Panc1 (cell line): ENCODE measurements at regions not wholly inside any gene's neighbourhood (a gene's known extent, or its start where the extent isn't known, plus 50 kb on each side); places are given as distances from the start of the nearest gene placed in this dataset.

Source experiments
- ATAC-seq: fragments of 200-7000 bp; cut with Tn5 transposase; 2 replicates; pipeline ENCODE4 v1.9.1; 2020; ENCODE audit warnings: mild to moderate bottlenecking, moderate library complexity
- BruUV-seq: library from RNA; stranded (reverse); fragments of 400-500 nt; replicated peaks from 2 replicates; lab custom pipeline; 2021; lab: Mats Ljungman, UMichigan
- CTCF ChIA-PET: fragments of 300-600 bp; sonication (Branson Sonifier 250); formaldehyde crosslinking; loops from one replicate; lab custom pipeline; 2022; ENCODE audit warnings: antibody characterized with exemption; lab: Charles Lee
- POLR2A ChIA-PET: fragments of 300-600 bp; sonication (Branson Sonifier 250); formaldehyde crosslinking; loops from one replicate; lab custom pipeline; 2022; ENCODE audit warnings: antibody characterized with exemption; lab: Charles Lee
- DNase-seq: peaks from one replicate; pipeline ENCODE4 v3.0.0-alpha.2; 2010; ENCODE audit warnings: low read depth, low spot score
- H3K27ac ChIP-seq: 2 replicates; pipeline ENCODE4 v1.5.1; 2011; ENCODE audit warnings: mild to moderate bottlenecking, low read length, inconsistent platforms
- H3K27me3 ChIP-seq: fragments of 200-500 bp; sonication (Bioruptor generic); 2 replicates; pipeline ENCODE4 v1.6.0; 2014; ENCODE audit warnings: low read length, inconsistent platforms; ENCODE audit not compliant: control insufficient read depth, insufficient read depth
- H3K36me3 ChIP-seq: fragments of 200-500 bp; sonication (Bioruptor generic); 2 replicates; pipeline ENCODE4 v1.5.1; 2014; ENCODE audit warnings: inconsistent platforms, mild to moderate bottlenecking, low read length, moderate library complexity; ENCODE audit not compliant: control insufficient read depth, insufficient read depth
- H3K4me1 ChIP-seq: 2 replicates; pipeline ENCODE4 v1.5.1; 2011; ENCODE audit warnings: inconsistent platforms, mild to moderate bottlenecking, low read length, moderate library complexity; ENCODE audit not compliant: control insufficient read depth, insufficient read depth
- H3K4me3 ChIP-seq, 2 experiments: 2 replicates each; pipeline ENCODE4 v1.5.1; 2011 to 2012; ENCODE audit warnings: low read depth in 2 of 2, low read length in 2 of 2, mild to moderate bottlenecking in 2 of 2, inconsistent platforms in 1 of 2, moderate library complexity in 1 of 2
- H3K9me3 ChIP-seq: fragments of 200-500 bp; sonication (Bioruptor generic); 2 replicates; pipeline ENCODE4 v1.5.1; 2014; ENCODE audit warnings: low read depth, mild to moderate bottlenecking, inconsistent platforms, low read length, moderate library complexity; ENCODE audit not compliant: control insufficient read depth, insufficient read depth
- CTCF ChIP-seq: fragments of 450-650 bp; IDR thresholded peaks from 2 replicates; pipeline ENCODE4 v1.5.1; 2017; ENCODE audit warnings: mild to moderate bottlenecking
- POLR2AphosphoS5 ChIP-seq: IDR thresholded peaks from 2 replicates; pipeline ENCODE4 v1.6.1; 2012; ENCODE audit warnings: mild to moderate bottlenecking, low read depth, low read length, moderate library complexity
- REST ChIP-seq, 2 experiments: IDR thresholded peaks; 2 replicates each; pipeline ENCODE4 v1.6.1; 2011 to 2012; ENCODE audit warnings: low read depth in 2 of 2, control low read depth in 1 of 2, low read length in 1 of 2, mild to moderate bottlenecking in 1 of 2, moderate library complexity in 1 of 2; ENCODE audit not compliant: insufficient read depth in 1 of 2
- SIN3A ChIP-seq: IDR thresholded peaks from 2 replicates; pipeline ENCODE4 v1.6.1; 2012; ENCODE audit warnings: low read depth, mild to moderate bottlenecking, low read length, moderate library complexity, borderline replicate concordance; ENCODE audit not compliant: insufficient read depth
- TCF7L2 ChIP-seq: IDR thresholded peaks from 2 replicates; pipeline ENCODE4 v1.6.1; 2011; ENCODE audit warnings: mild to moderate bottlenecking, low read depth, low read length, inconsistent platforms
- in situ Hi-C: cut with HindIII; loops from 2 replicates; pipeline ENCODE4 v1.10.0; 2016; ENCODE audit warnings: low sequenced_read_pairs, low pct_unique_long_range_greater_than_20kb
- intact Hi-C: fragments of 100-400 bp; cut with micrococcal nuclease; formaldehyde crosslinking; loops from one replicate; pipeline ENCODE4 v1.10.0; 2022; ENCODE audit not compliant: unreplicated experiment

DNA sequence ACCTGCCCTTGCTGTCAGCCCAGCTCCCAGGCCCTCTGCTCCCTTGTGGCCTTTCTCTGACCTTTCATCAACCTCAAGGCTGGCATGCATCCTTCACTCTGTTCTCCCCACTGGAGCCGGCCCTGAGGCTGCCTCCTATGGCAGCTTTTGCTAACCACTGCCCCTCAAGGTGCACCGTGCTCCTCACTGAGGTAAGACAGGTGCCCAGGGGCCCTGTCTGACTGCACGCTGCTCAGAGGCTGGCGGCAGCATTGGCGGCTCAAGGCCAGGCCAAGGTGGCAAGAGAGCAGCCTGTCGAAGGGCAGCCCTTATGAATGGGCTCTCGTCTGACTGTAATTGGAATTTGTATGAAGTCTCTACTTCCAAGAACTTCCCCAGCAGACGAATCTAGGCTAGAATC is 172.6 kb downstream of the ZNF248 start:
- ChIA-PET POLR2A (no interaction called here), CTCF (no interaction called here)
- Histone ChIP-seq H3K36me3 (no peaks in the 10 kb centered on the region), H3K27ac (no peak overlapping the region), H3K4me1 (no peaks in the 10 kb centered on the region), H3K27me3 (no peaks in the 10 kb centered on the region), H3K9me3 (no peaks in the 10 kb centered on the region), H3K4me3 (no peak overlapping the region)
- intact Hi-C loops (no loop called here), in situ Hi-C loops (no loop called here)
- no peak for TF ChIP-seq POLR2AphosphoS5
- no peak for TF ChIP-seq REST (IDR thresholded peaks at IDR 0.05; ENCODE audit: insufficient read depth in 1 of 2, low read depth in 2 of 2, low read length in 1 of 2)
- ATAC-seq = no peak
- BruUV-seq = no TSS peak
- no peak for DNase-seq

DNA sequence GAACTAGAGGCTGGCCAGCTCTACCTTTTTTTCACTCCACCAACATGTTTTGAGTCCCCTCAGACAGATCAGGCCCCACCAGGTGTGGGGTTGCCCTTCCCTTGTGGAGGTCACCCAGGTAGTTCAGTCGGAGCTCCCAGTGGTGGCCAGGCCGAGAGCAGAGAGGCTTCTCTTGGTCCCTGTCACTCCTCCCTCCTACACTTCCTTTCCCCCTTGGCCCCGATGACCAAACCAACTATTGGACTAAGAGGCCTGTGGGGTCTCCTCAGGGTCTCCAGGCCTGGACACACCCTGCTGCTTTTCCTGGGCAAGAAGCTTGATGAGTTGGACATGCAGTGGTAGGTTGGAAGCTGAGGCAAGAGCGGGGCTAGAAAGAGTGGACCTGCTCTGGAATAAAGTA is 174.8 kb downstream of the ZNF248 start:
- H3K27me3 ChIP-seq = no peaks in the 10 kb centered on the region
- TF ChIP-seq POLR2AphosphoS5 (no peak), TCF7L2 (no peak), CTCF (no peak), REST (IDR thresholded peaks at IDR 0.05; ENCODE audit: insufficient read depth in 1 of 2, low read depth in 2 of 2, low read length in 1 of 2) (no peak), SIN3A (no peak)
- H3K4me1 ChIP-seq = no peaks in the 10 kb centered on the region
- ChIA-PET CTCF (no interaction called here), POLR2A (no interaction called here)
- ATAC-seq (no peak), DNase-seq (no peak)
- H3K27ac ChIP-seq = no peak overlapping the region
- no TSS peak for BruUV-seq
- H3K4me3 ChIP-seq = no peak overlapping the region
- H3K36me3 ChIP-seq = no peaks in the 10 kb centered on the region
- H3K9me3 ChIP-seq = no peaks in the 10 kb centered on the region
- in situ Hi-C loops = no loop called here
- intact Hi-C loops = no loop called here
